Hepatocyte (in vitro differentiated cells): ENCODE measurements at regions not wholly inside any gene's neighbourhood (a gene's known extent, or its start where the extent isn't known, plus 50 kb on each side); places are given as distances from the start of the nearest gene placed in this dataset.

Experiments used
- EZH2 ChIP-seq: fragments of 200-600 bp; sonication (generic); IDR thresholded peaks from 2 replicates; pipeline ENCODE4 v1.6.1; 2016; ENCODE audit warnings: antibody characterized with exemption, mild to moderate bottlenecking, borderline replicate concordance
- TF ChIP-seq, protein P1 (sequence below): fragments of 200-600 bp; sonication (generic); IDR thresholded peaks from 2 replicates; pipeline ENCODE4 v1.5.1; 2016; ENCODE audit warnings: antibody characterized with exemption, mild to moderate bottlenecking; ENCODE audit not compliant: poor library complexity

DNA sequence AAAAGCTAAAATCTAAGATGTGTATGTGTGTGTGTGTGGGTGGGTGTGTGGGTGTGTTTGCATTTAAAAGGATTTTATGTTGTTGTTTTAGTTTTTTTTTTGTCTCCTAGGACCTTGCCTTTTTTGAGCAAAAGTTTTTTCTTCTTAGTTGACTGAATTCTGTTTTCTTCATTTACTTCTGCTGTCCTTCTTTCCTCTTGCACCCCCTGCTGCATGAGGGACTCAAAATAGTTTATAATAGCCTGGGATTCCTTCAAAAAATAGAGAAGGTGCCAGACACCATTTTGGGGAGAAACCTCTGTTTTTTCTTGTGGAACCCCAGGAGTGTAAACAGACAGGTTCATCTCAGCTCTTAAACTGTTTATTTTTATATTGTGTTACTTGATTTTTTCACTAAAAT, 817.7 kb downstream of the TBC1D22A start:
- TF ChIP-seq, protein P1, sequence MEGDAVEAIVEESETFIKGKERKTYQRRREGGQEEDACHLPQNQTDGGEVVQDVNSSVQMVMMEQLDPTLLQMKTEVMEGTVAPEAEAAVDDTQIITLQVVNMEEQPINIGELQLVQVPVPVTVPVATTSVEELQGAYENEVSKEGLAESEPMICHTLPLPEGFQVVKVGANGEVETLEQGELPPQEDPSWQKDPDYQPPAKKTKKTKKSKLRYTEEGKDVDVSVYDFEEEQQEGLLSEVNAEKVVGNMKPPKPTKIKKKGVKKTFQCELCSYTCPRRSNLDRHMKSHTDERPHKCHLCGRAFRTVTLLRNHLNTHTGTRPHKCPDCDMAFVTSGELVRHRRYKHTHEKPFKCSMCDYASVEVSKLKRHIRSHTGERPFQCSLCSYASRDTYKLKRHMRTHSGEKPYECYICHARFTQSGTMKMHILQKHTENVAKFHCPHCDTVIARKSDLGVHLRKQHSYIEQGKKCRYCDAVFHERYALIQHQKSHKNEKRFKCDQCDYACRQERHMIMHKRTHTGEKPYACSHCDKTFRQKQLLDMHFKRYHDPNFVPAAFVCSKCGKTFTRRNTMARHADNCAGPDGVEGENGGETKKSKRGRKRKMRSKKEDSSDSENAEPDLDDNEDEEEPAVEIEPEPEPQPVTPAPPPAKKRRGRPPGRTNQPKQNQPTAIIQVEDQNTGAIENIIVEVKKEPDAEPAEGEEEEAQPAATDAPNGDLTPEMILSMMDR = no peak
- TF ChIP-seq EZH2 = no peak
